ENCODE measurements at regions not wholly inside any gene's neighbourhood (a gene's known extent, or its start where the extent isn't known, plus 50 kb on each side); places are given as distances from the start of the nearest gene placed in this dataset.

- TF ChIP-seq POLR2A (IDR thresholded peaks at IDR 0.05) (no peak), CTCF (IDR thresholded peaks at IDR 0.05) (no peak)
Observed at GRCh38 chr3:16090024-16090423, 84.5 kb upstream of the GALNT15 start.
